ENCODE measurements at regions not wholly inside any gene's neighbourhood (a gene's known extent, or its start where the extent isn't known, plus 50 kb on each side); places are given as distances from the start of the nearest gene placed in this dataset.

GRCh38 chr2:5561006-5561405, 131.2 kb upstream of the SOX11 start:
- intact Hi-C loops (cut with micrococcal nuclease; ENCODE audit: unreplicated experiment) (no loop called here), in situ Hi-C loops (cut with HindIII; ENCODE audit: extremely low pct_ligation_motif_present, low pct_unique_long_range_greater_than_20kb) (no loop called here)
- no TSS peak for BruUV-seq (replicated peaks)
- Histone ChIP-seq H4K20me1 (ENCODE audit: insufficient read depth, low read length) (no peaks in the 10 kb centered on the region), H3K9ac (ENCODE audit: insufficient read depth, low read depth, low read length) (no peak overlapping the region), H3K4me3 (replicated peaks in 1 of 3; ENCODE audit: insufficient read depth in 1 of 3, low read depth in 2 of 3, low read length in 3 of 3) (no peak overlapping the region), H3K36me3 (replicated peaks in 1 of 2; ENCODE audit: control insufficient read depth in 1 of 2, insufficient read depth in 2 of 2, low read length in 2 of 2) (no peaks in the 10 kb centered on the region), H2AFZ (ENCODE audit: low read length) (no peak overlapping the region), H3K9me3 (ENCODE audit: low read length) (peaks cover 62% of the 10 kb centered on the region), H3K27me3 (ENCODE audit: control insufficient read depth in 1 of 2, insufficient read depth in 2 of 2, low read length in 2 of 2) (no peaks in the 10 kb centered on the region), H3K4me1 (ENCODE audit: insufficient read depth, low read length) (no peaks in the 10 kb centered on the region), H3K27ac (ENCODE audit: extremely low read length, insufficient read depth, low read length) (no peak overlapping the region), H3K79me2 (ENCODE audit: insufficient read depth, low read length) (no peaks in the 10 kb centered on the region), H3K4me2 (ENCODE audit: low read depth, low read length) (no peak overlapping the region)
- TF ChIP-seq ATF7-NPFF (CRISPR knock-in tag; IDR thresholded peaks at IDR 0.05; ENCODE audit: low read depth) (no peak), ZNF3 (CRISPR knock-in tag; IDR thresholded peaks at IDR 0.05) (no peak), ERF (CRISPR knock-in tag; IDR thresholded peaks at IDR 0.05) (no peak), PTBP1 (IDR thresholded peaks at IDR 0.05; ENCODE audit: low read depth, low read length, poor library complexity, severe bottlenecking) (no peak), BATF2 (CRISPR knock-in tag; IDR thresholded peaks at IDR 0.05) (no peak), KDM6A (CRISPR knock-in tag; IDR thresholded peaks at IDR 0.05; ENCODE audit: low read depth) (no peak), SOX6 (IDR thresholded peaks at IDR 0.05) (no peak), SOX6 (CRISPR knock-in tag; IDR thresholded peaks at IDR 0.05) (no peak), MXI1 (IDR thresholded peaks at IDR 0.05; ENCODE audit: borderline replicate concordance, low read depth, low read length) (no peak), NFYC (CRISPR knock-in tag; IDR thresholded peaks at IDR 0.05) (no peak), RARA (CRISPR knock-in tag; IDR thresholded peaks at IDR 0.05) (no peak), REST (IDR thresholded peaks at IDR 0.05; ENCODE audit: borderline replicate concordance in 1 of 2, low read depth in 1 of 2, low read length in 2 of 2) (no peak)
- ChIA-PET CTCF (ENCODE audit: low intra/inter-chr PET ratio, low total read pairs) (no interaction called here), POLR2A (no interaction called here)
- 31% methylated on average over 8 of the region's 8 CpGs for WGBS (ENCODE audit: low lambda C conversion rate)
- no peak for DNase-seq (ENCODE audit: low spot score)
- no peak for FAIRE-seq
- no peak for ATAC-seq
